Right cardiac atrium (tissue), 5 donors: ENCODE measurements at regions not wholly inside any gene's neighbourhood (a gene's known extent, or its start where the extent isn't known, plus 50 kb on each side); places are given as distances from the start of the nearest gene placed in this dataset.

Source experiments
- ATAC-seq, 2 donors: fragments of 200-7000 bp; cut with Tn5 transposase; one replicate each; pipeline versions ENCODE4 v1.8.0 to v1.9.1; 2020; ENCODE audit warnings: moderate library complexity in 2 of 2, mild to moderate bottlenecking in 1 of 2
- DNase-seq, 3 donors: peaks; one replicate each; pipeline ENCODE4 v3.0.0-alpha.2; 2020
- H3K27ac ChIP-seq: one replicate; pipeline ENCODE4 v1.5.1; 2013; ENCODE audit warnings: mild to moderate bottlenecking, low read length, control low read depth, moderate library complexity
- H3K27me3 ChIP-seq: one replicate; pipeline ENCODE4 v1.6.1; 2013; ENCODE audit not compliant: control insufficient read depth, insufficient read depth
- H3K4me1 ChIP-seq: one replicate; pipeline ENCODE4 v1.6.1; 2013; ENCODE audit warnings: low read length; ENCODE audit not compliant: control insufficient read depth, insufficient read depth
- H3K4me3 ChIP-seq: one replicate; pipeline ENCODE4 v1.5.1; 2013; ENCODE audit warnings: low read length, control low read depth
- H3K9me3 ChIP-seq: one replicate; pipeline ENCODE4 v1.6.1; 2013; ENCODE audit warnings: low read length; ENCODE audit not compliant: control insufficient read depth
- whole genome bisulfite sequencing: extraction: QIAGEN DNeasy Blood & Tissue Kit; methylation state at CpG from one replicate; pipeline ENCODE4 v1.1.7; 2013; 5-methylcytosine and 5-hydroxymethylcytosine counted together
- intact Hi-C, 4 donors: fragments of 100-400 bp; cut with DNase I; formaldehyde crosslinking; loops; one replicate each; pipeline versions ENCODE4 v1.11.0 to v1.14.0; 2022 to 2023
- donor health status: healthy with polysubstance abuse.
- donor health status: DM: no; HTN: yes; CAD: no.
- donor health status: DM: no; HTN: no; CAD: no.
- donor health status: DM: no; HTN: yes; CAD: no; lungs with severe emphysema.
- donor health status: DM: yes; HTN: yes; CAD: no.

- Histone ChIP-seq H3K9me3 (no peaks in the 10 kb centered on the region), H3K27me3 (no peaks in the 10 kb centered on the region), H3K4me1 (no peaks in the 10 kb centered on the region), H3K4me3 (no peak overlapping the region), H3K27ac (no peak overlapping the region)
- no peak for DNase-seq
- WGBS, result 65% methylated on average over 4 of the region's 4 CpGs
- intact Hi-C loops, result no loop called here
- no peak for ATAC-seq
Measured at GRCh38 chr1:226491093-226491850, 57.3 kb upstream of the STUM start.

GRCh38 chr1:226492426-226493137 is 56.0 kb upstream of the STUM start:
- ATAC-seq, result no peak
- Histone ChIP-seq H3K27ac (no peak overlapping the region), H3K4me3 (no peak overlapping the region), H3K27me3 (no peaks in the 10 kb centered on the region), H3K9me3 (no peaks in the 10 kb centered on the region), H3K4me1 (no peaks in the 10 kb centered on the region)
- no peak for DNase-seq
- intact Hi-C loops, result no loop called here
- WGBS, result 88% methylated on average over 7 of the region's 7 CpGs

- intact Hi-C loops, result no loop called here
- 66% methylated on average over 13 of the region's 13 CpGs for WGBS
Measured at GRCh38 chr1:226494092-226494609, 54.4 kb upstream of the STUM start.

GRCh38 chr1:226495716-226496115 is 52.8 kb upstream of the STUM start:
- WGBS, result 87% methylated on average over 4 of the region's 4 CpGs
- no peak overlapping the region for H3K4me3 ChIP-seq
- intact Hi-C loops, result no loop called here
- no peaks in the 10 kb centered on the region for H3K27me3 ChIP-seq
- ATAC-seq, result no peak
- H3K9me3 ChIP-seq, result no peaks in the 10 kb centered on the region
- no peaks in the 10 kb centered on the region for H3K4me1 ChIP-seq
- no peak for DNase-seq
- H3K27ac ChIP-seq, result no peak overlapping the region

More at GRCh38 chr1:226494092-226494609, 54.4 kb upstream of the STUM start:
- H3K4me3 ChIP-seq, result no peak overlapping the region
- H3K27me3 ChIP-seq, result no peaks in the 10 kb centered on the region
- DNase-seq (no peak), ATAC-seq (no peak)
- H3K4me1 ChIP-seq, result no peaks in the 10 kb centered on the region
- H3K27ac ChIP-seq, result no peak overlapping the region
- H3K9me3 ChIP-seq, result no peaks in the 10 kb centered on the region

GRCh38 chr1:226496453-226497015 is 52.0 kb upstream of the STUM start:
- H3K27ac ChIP-seq, result no peak overlapping the region
- intact Hi-C loops, result no loop called here
- WGBS, result 66% methylated on average over 7 of the region's 7 CpGs

DNA sequence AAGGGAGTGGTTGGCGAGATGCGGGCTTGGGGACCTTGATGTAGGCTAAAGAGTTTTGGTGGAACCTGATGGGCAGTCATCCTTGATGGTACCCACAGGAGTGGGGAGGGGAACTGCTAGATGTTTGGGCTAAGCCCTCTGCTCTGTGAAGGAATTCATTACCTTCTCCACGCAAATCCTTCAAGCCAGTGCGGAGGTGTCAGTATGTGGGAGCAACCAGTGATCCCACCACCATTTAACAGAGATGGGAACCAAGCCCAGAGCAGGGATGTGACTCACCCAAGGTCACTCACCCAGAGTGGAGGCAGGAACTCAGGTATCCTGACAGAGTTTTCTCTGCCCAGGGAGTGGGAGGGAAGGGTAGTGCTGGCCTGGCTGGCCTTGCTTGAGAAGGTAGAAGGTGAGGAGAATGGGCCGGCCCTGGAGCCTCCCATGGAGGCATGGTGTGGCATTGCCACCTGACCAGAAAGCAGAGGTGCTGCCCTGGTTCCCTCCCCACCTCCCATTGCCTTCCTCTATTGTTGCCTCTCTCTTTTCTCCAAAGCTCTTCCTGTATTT is 51.2 kb upstream of the STUM start:
- H3K4me3 ChIP-seq, result no peak overlapping the region
- H3K27me3 ChIP-seq, result no peaks in the 10 kb centered on the region
- H3K9me3 ChIP-seq, result no peaks in the 10 kb centered on the region
- DNase-seq, result no peak
- intact Hi-C loops, result no loop called here
- H3K27ac ChIP-seq, result no peak overlapping the region
- ATAC-seq, result no peak
- H3K4me1 ChIP-seq, result no peaks in the 10 kb centered on the region
- WGBS, result 96% methylated on average over 5 of the region's 5 CpGs

More at GRCh38 chr1:226496453-226497015, 52.0 kb upstream of the STUM start:
- no peaks in the 10 kb centered on the region for H3K4me1 ChIP-seq
- H3K4me3 ChIP-seq, result no peak overlapping the region
- ATAC-seq, result no peak
- no peaks in the 10 kb centered on the region for H3K27me3 ChIP-seq
- no peaks in the 10 kb centered on the region for H3K9me3 ChIP-seq
- DNase-seq, result no peak

GRCh38 chr1:226497991-226498639 is 50.4 kb upstream of the STUM start:
- WGBS, result 88% methylated on average over 12 of the region's 12 CpGs
- no peaks in the 10 kb centered on the region for H3K27me3 ChIP-seq
- no peaks in the 10 kb centered on the region for H3K9me3 ChIP-seq
- no peak for DNase-seq
- ATAC-seq, result peak in 1 of 2 donors; percentile 20
- intact Hi-C loops, result no loop called here
- no peak overlapping the region for H3K4me3 ChIP-seq
- H3K4me1 ChIP-seq, result no peaks in the 10 kb centered on the region
- no peak overlapping the region for H3K27ac ChIP-seq

- Histone ChIP-seq H3K27me3 (no peaks in the 10 kb centered on the region), H3K4me3 (no peak overlapping the region), H3K9me3 (no peaks in the 10 kb centered on the region), H3K27ac (no peak overlapping the region), H3K4me1 (no peaks in the 10 kb centered on the region)
- WGBS, result 68% methylated on average over 6 of the region's 6 CpGs
- intact Hi-C loops, result no loop called here
- DNase-seq (no peak), ATAC-seq (no peak)
Measured at GRCh38 chr1:226498640-226499008, 49.9 kb upstream of the STUM start.
